Activated CD8-positive, alpha-beta memory T cell treated with anti-CD3 and anti-CD28 coated beads, Interleukin-2, amount 50 U/mL, for 24 hours (primary cell): ENCODE measurements at regions not wholly inside any gene's neighbourhood (a gene's known extent, or its start where the extent isn't known, plus 50 kb on each side); places are given as distances from the start of the nearest gene placed in this dataset.
"Not testable (repeated sequence)": the region's sequence is repeated elsewhere in the genome, so short reads cannot be mapped to it uniquely, and the experiment has no call there.

Experiments
- DNase-seq: peaks from one replicate; pipeline ENCODE4 v3.0.0-alpha.2; 2020; ENCODE audit errors: extremely low read depth

DNA sequence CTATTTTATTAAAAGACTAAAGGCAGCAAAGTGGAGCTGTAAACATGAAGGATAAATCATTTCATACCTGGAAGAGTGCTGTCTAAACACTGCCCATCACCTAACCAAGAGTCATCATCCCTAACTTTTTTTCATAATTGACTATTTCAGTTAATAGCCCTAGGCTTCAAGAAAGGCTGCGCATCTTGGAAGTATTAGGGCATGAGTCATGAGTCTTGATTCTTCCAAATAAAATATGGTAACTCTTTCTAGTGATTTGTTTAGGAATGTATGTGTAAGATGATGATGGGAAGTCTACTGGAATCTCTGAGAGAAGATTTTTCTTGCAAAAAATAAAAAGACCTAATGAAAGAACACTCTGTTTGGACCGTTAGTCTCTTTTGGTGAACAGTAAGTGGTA is 207.7 kb upstream of the AHR start:
- no peak for DNase-seq

DNA sequence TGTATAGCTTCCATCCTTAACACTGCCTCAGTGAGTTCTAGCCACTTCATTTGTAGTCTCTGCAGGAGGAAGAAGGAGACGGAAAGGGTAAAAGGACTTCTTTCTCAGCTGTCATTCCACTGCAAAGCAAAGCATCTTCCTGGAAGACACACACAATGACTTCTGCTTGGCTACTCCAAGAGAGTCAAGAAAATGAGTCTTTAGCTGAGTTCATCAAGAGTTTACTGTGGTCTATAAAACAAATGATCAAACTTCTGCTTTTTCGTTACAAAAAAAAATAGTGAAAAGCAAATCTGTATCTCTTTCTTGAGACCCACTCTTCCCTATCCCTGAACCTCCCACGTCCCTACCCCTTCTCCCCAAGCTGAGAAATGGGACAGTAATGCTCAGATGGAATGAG is 205.0 kb upstream of the AHR start:
- DNase-seq: no peak

DNA sequence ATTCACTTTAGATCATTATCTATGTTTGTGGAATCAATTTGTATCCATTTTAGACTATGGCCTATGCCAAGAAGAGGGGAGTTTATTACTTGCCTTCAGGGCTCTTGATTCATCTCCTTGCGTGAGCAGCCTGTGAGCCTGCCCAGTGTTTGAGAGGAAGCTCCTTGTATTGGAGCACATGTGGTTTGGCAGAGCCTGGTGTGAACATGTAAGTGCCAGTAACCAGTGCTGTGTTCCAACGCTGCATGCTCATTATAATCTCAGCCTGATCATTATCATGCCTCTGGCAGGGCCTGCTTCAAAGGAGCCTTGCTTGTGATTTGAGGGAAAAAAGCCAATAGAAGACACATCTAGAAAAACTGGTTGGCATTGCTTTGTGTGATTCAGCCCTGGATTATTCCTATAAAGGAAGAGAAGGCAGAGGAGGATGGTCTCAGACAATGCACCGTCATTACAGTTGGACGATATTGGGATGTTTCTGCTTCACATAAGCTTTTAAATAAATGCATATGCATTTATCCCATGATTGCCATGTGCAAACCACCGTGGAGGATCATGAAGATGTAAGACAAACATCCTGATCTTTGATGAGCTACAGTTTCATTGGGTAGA is 203.4 kb upstream of the AHR start:
- DNase-seq: no peak

DNA sequence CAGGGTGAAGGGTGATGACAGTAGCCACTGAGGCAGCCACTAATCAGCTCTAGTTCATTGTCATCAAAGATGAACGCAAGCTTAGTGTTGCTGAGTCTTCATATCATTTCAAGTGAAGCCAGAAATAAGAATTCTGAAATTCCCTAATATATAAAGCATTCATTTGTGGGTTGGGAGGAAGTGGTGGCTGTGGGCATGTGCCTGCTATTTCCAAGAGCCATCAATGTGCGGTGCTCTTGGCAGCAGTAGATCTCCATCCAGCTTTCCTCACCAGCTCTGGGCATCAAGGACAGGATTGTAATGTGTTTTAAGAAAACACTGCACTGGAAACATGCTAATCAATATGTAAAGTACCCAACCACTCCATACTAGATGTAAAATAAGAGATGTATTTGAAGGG is 202.5 kb upstream of the AHR start:
- no peak for DNase-seq

DNA sequence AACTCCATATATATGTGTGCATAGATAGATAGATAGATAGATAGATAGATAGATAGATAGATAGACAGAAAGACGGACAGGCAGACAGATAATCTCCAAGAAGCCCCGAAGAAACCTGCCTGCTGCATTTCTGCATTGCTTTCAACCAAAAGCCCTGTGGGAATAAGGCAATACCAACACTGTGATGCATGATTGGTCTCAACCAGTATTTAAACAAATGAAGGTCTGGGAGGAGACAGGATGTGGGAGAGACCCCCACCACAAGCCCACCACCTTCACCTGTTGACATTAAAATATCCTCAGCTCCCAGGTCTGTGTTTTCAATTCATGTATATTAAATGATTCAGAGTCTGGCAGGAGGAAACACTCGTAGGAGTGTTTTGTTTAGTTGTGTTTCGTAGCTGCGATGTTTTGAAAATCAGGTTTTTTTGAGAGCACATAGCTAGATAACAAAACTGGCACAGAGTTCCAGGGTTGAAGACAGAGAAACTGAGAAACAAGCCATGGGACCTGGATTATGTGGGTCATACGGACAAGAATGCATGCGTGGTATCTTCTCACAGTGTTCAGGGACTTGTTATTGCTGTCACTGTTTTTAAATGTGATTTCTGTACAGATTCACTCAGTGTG is 200.7 kb upstream of the AHR start:
- no peak for DNase-seq

DNA sequence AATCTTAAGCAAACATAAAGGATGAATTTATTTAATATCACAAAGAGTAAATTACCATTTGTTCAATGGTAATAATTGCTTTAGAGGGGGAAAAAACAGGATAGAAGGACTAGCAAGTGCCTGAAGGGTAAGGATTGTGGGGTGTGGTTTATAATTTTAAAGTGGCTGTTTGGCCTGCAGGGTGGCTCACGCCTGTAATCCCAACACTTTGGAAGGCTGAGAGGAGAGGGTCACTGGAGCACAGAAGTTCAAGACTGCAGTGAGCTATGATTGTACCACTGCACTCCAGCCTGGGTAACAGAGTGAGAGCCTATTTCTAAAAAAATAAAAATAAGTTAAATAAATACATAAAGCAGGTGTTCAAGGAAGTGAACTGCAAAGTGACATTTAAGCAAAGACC is 199.9 kb upstream of the AHR start:
- no peak for DNase-seq

DNA sequence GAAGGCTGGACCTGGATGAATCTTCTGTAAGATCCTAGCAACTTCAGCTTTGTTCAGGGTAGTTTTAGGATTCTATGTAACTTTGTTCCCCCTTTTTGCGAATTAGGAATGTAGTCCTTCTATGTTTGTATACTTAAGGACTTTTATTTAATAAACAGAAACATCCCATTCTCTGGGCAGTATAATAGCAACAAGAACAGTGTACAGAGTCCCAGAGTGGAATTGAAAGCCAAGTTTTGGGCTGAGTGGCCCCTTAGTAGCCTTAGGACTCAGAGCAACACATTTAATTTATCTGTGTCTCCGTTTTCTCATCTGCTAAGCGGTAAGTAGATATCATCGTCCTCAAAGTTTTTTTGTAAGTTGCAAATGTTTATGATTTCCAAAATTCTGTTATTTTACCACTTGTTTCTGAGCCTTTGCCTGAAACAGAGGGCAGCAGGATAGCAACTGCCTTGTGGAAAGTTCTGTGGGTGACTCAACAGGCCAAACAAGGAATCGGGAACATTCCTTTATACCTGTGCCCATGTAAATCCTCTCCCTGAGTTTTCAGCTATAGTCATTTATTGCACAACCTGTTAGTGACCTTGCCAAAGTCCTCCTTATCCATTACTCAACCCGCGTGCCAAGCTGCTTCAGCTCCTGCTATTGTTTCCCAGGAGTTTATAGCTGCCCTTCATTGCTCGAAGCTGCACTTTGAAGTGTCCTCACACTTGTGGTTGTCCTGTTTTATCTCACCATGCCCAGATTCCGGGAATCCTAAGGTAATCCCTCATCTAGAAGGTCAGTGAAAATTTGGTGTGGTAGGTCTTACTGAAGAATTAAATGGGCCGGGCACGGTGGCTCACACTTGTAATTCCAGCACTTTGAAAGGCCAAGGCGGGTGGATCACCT is 199.1 kb upstream of the AHR start:
- DNase-seq: no peak

DNA sequence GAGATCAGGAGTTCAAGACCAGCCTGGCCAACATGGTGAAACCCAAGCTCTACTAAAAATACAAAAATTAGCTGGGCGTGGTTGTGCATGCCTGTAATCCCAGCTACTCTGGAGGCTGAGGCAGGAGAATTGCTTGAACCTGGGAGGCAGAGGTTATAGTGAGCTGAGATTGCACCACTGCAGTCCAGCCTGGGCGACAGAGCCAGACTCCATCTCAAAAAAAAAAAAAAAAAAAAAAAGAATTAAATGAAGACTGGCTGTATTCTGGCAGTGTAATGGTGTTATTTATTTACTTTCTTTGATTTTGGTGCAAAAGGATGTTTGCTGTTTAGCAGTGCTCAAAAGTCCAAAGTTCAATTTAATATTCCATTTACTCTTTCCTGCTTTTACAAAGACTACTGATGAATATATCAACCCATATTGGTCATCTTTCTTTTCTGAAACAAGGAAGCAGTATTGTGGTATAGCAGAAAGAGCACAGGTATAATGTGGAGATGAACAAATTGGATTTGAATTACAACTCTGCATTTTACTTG is 198.4 kb upstream of the AHR start:
- DNase-seq: not testable (repeated sequence)

DNA sequence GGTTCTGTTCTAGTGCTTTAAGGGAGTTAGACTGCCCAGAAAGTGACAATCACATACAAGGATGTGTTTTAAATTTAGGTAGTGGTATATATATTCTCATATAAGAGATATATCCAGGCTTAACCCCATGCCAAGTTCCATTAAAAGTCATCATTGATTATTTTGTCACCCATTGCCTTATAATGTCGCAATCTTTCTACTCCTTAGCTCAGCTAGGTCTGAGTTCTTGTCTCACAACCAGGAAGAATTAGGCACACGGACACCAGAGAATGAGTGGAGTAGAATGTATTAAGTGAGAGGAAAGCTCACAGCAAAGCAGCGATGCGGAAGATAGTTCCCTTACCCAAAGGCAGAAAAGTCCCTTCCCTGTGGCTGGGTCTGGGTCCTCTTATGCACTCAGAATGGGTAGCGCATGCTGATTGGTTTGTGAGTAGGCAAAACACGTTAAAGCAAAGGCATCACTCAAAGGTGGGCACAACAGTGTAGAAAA is 197.2 kb upstream of the AHR start:
- DNase-seq: no peak

DNA sequence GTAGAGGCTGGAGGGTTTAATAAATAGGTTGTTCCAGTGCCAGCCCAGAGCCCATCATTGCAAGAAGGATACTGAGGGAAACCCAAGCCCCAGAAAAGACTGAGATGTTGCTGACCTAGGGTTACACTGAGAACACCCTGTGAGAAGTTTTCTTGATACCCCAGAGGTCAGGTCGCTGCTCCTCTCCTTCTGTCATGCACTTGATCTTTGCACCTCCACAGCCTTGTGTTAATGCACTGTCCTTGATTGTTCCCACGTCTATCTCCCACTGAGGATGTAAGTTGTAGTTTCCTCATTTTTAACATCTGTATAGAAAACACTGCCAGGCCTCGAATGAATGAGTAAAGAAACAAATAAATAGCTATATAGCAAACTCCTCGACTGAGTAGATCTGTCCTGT is 195.3 kb upstream of the AHR start:
- no peak for DNase-seq

DNA sequence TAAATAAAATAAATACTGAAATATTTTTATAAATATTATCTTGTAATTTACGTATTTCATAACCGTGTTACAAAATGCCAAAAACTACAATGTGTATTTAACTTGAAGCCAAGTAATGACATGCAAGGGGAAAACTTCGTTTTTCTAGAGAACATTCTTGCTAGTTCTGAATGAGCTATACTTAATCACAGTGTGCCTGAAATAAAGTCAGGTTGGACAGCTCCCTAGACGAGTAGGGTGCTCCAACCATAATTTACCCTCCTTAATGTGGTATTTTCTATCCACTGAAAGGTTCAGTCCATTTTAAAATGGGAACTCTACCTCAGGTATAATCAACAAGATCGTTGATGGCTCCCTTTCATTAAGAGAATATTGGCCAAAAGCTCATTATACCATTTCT is 194.5 kb upstream of the AHR start:
- no peak for DNase-seq

DNA sequence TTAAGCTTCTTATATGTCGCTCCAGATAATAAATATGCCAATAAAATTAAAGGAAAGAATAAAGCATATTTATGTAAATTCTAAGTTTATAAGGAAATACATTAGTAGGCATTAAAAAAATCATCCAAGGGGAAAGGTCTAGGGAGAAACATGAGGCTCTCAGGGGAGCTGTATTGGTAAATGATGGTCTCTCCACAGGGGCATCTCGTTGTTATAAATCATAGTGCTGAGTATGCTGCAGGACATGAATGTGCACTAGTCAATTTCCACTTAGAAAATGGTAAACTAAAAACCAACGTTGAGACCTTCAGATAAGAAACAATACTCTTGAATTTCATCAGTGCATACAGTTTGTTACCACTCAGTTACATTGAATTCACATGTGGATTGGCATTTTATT is 194.0 kb upstream of the AHR start:
- DNase-seq: no peak

DNA sequence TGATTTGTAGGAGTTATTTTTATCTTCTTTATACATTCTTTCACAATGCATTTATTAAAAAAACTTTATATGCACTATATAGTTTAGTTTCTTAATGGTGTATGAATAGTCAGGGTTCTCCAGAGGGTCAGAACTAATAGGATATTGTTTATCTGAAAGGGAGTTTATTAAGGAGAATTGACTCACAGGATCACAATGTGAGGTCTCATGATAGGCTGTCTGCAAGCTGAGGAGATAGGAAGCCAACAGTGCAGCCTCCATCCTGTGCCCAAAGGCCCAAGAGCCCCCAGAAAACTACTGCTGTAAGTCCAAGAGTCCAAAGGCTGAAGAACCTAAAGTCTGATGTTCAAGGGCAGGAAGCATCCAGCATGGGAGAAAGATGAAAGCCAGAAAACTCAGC is 192.8 kb upstream of the AHR start:
- no peak for DNase-seq

DNA sequence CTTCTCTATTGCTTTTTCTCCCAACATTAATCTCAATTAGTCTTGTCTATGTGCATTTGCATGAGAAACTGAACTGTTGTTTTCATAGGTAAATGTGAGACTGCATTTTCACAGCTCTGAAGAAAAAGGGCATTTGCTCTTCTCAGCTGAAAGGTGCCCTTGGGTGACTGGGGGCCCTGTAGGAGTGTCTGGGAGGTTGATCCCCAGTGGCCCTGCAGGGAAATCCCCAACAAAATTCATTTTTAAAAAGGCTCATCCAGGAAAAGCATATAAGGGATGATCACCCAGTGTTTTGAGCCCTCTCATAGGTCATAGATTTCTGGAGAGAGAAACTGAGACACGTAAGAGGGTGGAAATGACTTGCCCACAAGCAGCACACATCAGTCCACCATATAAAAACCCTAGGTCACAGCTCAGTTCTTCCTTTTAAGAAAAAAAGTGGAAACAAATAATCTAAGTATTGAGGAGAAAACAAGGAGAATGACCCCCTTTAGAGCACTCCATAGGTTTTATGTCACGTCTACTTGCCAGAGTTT is 190.3 kb upstream of the AHR start:
- no peak for DNase-seq

DNA sequence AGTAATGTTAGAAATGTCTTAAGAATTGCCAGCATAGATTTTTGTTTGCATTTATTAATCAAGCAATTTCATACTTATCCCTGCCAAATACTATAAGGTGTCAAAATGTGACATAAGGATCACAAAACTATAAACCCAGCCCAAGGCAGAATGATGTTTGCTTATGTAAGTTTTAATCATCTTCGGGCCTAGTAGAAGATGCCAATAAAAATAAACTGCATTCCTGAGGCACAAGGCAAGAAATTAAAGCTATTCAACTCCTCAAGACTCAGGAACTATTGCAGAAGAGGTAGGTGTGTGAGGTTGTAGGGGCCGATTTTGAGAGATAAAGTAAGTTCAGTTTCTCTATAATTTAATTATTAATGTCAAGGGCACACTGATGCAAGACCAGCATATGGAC is 189.4 kb upstream of the AHR start:
- no peak for DNase-seq

DNA sequence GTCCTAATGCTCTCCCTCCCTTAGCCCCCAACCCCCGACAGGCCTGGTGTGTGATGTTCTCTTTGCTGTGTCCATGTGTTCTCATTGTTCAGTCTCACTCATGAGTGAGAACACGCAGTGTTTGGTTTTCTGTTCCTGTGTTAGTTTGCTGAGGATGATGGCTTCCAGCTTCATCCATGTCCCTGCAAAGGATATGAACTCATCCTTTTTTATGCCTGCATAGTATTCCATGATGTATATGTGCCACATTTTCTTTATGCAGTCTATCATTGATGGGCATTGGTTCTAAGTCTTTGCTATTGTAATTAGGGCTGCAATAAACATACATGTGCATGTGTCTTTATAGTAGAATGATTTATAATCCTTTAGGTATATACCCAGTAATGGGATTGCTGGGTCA is 184.7 kb upstream of the AHR start:
- DNase-seq: not testable (repeated sequence)

DNA sequence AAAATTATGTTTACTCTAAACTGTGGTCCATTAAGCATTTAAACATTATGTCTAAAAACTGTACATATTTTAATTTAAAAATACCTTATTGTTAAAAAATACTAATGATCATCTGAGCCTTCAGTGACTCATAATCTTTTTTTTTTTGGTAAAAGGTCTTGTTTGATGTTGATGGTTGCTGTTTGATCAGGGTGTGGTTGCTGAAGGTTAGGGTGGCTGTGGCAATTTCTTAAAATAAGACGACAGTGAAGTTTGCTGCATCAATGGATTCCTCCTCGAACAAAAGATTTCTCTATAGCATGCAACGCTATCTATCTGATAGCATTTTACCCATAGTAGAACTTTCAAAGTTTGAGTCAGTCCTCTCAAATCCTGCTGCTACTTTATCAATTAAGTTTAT is 180.0 kb upstream of the AHR start:
- DNase-seq: no peak

DNA sequence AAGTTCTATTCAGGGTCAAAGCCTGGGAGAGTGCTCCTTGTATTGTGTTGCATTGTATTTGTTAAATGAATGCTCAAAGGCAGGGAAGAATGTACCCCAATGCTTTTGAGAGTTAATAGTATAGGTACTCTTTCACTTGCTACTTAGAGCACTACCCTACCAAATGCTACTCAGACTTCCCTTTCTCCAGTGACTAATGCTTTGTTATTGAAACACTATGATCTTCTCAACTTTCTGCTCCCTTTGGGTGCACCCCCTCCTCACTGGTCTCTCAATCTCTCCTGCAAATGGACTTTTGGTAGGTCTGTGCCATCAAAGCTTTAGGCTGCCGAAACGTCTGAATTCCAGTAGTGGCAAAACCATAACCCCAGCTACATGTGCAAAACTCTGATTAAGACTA is 177.7 kb upstream of the AHR start:
- DNase-seq: no peak

DNA sequence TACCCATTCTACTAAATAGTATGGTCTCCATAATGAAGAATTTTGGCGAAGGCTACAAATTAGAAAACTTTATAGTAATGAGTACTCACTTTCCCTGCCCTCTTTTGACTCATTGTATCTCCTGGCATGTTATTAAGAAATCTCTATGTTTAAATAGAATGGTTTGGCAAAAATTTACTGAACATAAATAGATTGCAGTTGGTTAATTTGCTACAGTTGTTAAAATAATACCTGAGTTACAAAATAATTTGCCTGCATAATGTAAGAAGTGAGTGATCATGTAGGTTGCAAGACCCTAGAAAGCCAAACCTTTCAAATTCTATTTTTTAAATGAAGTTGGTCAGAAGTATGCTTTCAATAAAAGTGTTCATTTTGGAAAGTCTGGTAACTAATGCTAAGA is 176.8 kb upstream of the AHR start:
- DNase-seq: no peak

DNA sequence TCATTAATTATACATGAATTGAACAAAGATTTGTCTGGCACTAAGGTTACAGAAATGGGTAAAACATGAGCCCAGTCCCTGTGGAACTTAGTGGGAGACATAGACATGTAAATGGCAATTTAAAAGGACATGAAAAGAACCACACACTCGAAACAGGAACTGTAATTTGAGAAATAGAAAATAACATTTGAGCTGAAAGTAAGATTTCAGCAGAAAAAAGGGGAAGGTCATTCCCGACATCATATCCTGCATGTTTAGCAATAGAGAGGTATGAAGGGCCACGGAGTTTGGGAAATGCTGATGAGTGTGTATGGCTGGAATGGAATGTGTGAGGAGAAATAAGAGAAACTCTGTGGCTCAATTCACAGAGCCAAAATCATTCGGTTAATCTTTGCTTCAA is 175.4 kb upstream of the AHR start:
- no peak for DNase-seq

DNA sequence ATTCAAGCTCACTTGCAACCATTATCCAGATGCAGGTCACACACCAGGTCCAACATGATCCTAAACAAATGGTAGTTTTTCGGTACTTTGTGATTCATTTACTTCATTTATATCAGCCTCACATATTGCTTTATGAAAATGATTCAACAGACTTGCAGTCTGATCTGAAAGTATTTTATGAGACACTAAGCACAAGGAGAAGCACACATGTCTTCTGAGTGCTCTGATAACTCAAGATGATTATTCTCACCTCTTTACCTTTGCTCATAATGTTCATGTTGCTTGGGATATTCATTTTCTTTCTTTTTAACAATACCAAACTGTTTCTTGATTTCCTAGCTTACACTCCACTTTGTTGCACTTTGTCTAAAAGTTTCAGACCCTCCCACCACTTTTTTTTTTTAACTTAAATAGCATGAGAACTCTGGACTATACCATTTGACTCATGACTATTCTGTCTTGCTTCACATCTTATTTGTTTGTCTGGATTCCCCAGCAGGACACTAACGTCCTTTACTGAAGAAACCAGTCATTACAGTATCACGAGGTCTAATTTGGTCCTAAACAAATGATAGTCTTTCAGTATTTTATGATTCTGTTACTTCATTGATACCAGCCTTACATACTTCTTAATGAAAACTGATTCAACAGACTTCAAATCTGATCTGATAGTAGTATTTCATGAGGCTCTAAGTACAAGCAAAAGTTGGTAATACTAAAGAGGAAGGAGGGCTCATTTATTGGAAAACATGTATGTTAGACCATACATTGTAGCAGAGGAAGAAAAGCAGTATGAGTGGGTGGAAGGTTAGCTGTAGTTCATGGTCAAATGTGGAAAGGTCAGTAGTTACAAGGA is 171.8 kb upstream of the AHR start:
- DNase-seq: no peak

DNA sequence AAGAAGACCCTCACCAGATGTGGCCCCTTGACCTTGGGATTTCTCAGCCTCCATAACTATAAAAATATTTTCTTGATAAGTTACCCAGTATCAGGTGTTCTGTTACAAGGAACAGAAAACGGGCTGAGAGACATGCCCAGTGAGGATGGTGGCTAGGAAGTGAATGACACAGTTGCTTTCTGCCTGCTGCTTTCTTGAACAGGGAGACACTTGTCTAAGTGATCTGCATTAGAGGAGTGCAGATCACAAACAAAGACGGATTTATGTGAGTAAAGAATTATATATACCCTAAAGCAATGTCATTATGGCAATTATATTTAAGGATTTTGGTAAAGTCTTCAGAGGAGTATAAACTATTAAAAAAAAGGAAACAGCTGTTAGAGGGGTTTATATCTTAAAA is 169.2 kb upstream of the AHR start:
- DNase-seq: no peak
